ENCODE measurements at regions not wholly inside any gene's neighbourhood (a gene's known extent, or its start where the extent isn't known, plus 50 kb on each side); places are given as distances from the start of the nearest gene placed in this dataset.

DNA sequence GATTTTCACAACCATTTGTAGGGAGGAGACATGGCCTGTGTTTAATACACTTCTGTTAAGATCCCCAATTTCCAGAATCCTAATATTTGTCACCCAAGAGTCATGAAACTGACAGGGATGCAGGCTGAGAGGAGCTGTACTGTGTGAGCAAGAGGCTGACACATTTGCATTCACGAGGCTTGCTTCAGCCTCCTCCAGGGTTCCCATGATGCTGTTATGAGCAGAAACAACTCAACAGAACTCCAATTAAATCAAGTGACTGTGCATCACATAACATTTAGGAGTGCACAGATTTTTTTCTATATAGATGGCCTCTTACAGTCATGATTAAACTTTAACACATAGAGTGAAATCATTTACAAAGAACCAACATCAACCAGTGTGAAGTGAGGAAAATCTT lies 292.3 kb upstream of the STT3B start:
- Mint-ChIP-seq H3K4me1 (ENCODE audit: low read depth) (peaks cover 18% of the 10 kb centered on the region), H3K27me3 (ENCODE audit: insufficient read depth) (no peaks in the 10 kb centered on the region; the same call in 1 of the 2 replicates), H3K27ac (no peak overlapping the region), H3K9me3 (no peaks in the 10 kb centered on the region), H3K36me3 (ENCODE audit: low read depth) (no peaks in the 10 kb centered on the region), H3K4me3 (no peak overlapping the region)
- TF ChIP-seq, protein P1, sequence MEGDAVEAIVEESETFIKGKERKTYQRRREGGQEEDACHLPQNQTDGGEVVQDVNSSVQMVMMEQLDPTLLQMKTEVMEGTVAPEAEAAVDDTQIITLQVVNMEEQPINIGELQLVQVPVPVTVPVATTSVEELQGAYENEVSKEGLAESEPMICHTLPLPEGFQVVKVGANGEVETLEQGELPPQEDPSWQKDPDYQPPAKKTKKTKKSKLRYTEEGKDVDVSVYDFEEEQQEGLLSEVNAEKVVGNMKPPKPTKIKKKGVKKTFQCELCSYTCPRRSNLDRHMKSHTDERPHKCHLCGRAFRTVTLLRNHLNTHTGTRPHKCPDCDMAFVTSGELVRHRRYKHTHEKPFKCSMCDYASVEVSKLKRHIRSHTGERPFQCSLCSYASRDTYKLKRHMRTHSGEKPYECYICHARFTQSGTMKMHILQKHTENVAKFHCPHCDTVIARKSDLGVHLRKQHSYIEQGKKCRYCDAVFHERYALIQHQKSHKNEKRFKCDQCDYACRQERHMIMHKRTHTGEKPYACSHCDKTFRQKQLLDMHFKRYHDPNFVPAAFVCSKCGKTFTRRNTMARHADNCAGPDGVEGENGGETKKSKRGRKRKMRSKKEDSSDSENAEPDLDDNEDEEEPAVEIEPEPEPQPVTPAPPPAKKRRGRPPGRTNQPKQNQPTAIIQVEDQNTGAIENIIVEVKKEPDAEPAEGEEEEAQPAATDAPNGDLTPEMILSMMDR (IDR thresholded peaks at IDR 0.05): no peak
- peak; percentile 21 for DNase-seq

DNA sequence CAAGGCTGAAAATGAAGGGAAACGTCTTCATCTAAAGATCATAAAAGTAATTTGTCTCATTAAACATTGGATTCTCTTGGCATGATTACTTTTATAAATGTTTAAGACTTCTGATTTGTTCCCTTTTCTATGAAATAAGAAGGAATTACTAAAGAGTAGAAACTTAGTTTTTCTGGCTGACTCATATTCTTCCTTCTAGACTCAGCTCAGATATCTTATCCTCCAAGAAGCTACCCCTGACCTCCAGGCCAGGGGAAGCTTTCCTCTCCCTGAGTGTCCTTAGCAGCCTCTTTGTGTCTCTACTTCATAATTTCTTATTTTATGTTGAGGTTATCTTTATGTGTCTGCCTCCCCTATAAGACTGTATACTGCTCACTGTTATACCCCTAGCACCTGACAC lies 291.9 kb upstream of the STT3B start:
- Mint-ChIP-seq H3K36me3 (ENCODE audit: low read depth) (no peaks in the 10 kb centered on the region), H3K27ac (no peak overlapping the region), H3K4me1 (ENCODE audit: low read depth) (peaks cover 17% of the 10 kb centered on the region), H3K4me3 (no peak overlapping the region), H3K9me3 (no peaks in the 10 kb centered on the region), H3K27me3 (ENCODE audit: insufficient read depth) (no peaks in the 10 kb centered on the region; the same call in 1 of the 2 replicates)
- TF ChIP-seq, protein P1 (IDR thresholded peaks at IDR 0.05): no peak
- DNase-seq: no peak

DNA sequence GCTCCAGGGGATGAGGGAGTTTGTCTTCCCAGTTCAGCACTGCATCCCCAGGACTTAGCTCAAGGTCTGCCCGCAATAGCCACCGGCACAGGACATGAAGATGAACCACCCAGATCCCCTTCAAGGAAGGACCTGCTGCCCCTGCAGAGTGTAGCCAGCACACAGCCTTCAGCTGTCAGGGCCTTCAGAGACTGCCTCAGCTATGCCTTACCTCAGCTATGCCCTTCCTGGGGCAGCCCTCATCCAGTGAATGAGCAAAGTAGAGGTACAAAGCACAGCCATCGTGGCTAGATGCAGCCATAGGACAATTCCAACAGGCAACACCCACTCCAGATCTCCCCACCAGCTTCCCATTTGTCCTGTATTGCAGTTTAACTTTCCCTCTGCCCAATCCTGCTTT lies 291.2 kb upstream of the STT3B start:
- H3K36me3 Mint-ChIP-seq (ENCODE audit: low read depth): no peaks in the 10 kb centered on the region
- no peak for DNase-seq
- H3K4me3 Mint-ChIP-seq: no peak overlapping the region
- H3K27me3 Mint-ChIP-seq (ENCODE audit: insufficient read depth): no peaks in the 10 kb centered on the region; the same call in 1 of the 2 replicates
- H3K4me1 Mint-ChIP-seq (ENCODE audit: low read depth): peaks cover 17% of the 10 kb centered on the region
- H3K9me3 Mint-ChIP-seq: no peaks in the 10 kb centered on the region
- no peak overlapping the region for H3K27ac Mint-ChIP-seq
- TF ChIP-seq, protein P1 (IDR thresholded peaks at IDR 0.05): no peak

DNA sequence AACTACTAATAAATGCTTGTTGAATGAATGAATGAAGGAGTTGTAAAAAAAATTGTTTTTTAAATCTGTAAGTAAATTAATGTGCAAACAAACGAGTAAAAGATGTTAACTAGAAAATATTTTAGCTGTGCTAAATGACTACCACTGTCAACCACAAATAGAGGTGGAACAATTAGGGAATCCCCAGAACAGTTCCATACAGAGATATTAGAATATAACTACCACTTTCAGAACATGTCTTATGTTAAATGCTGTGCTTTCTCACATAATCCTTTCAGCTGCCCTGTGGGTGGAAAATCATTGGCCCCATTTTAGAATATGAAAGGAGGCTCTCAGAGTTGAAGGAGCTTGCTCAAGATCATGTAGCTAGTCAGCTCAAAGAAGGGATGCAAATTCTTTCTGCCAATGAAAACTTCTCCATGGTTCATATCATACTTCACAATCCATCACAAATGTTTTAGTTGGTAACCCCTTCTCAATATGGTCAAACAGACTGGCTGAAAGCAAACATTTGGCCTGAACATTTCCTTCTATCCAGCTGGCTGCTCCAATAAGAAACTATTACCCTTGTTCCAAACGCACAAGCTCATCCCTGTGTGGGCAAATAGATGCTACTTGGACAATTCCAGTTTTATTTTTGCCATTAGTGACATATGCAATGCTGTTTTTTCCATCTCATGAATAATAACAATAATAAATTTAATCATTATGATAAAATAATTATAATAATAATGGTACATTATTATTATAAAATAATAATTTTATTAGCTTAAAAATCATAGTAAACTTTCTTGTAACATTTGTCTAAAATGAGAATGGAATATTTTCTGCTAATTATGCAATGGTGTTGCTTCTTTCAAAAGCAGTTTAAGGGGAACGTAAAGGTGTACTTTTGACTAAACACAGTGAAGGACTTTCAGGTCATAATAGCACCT lies 290.4 kb upstream of the STT3B start:
- TF ChIP-seq, protein P1 (IDR thresholded peaks at IDR 0.05): no peak
- Mint-ChIP-seq H3K9me3 (no peaks in the 10 kb centered on the region), H3K27ac (no peak overlapping the region), H3K4me1 (ENCODE audit: low read depth) (peaks cover 17% of the 10 kb centered on the region), H3K27me3 (ENCODE audit: insufficient read depth) (no peaks in the 10 kb centered on the region; the same call in 1 of the 2 replicates), H3K36me3 (ENCODE audit: low read depth) (no peaks in the 10 kb centered on the region), H3K4me3 (no peak overlapping the region)
- DNase-seq: no peak

DNA sequence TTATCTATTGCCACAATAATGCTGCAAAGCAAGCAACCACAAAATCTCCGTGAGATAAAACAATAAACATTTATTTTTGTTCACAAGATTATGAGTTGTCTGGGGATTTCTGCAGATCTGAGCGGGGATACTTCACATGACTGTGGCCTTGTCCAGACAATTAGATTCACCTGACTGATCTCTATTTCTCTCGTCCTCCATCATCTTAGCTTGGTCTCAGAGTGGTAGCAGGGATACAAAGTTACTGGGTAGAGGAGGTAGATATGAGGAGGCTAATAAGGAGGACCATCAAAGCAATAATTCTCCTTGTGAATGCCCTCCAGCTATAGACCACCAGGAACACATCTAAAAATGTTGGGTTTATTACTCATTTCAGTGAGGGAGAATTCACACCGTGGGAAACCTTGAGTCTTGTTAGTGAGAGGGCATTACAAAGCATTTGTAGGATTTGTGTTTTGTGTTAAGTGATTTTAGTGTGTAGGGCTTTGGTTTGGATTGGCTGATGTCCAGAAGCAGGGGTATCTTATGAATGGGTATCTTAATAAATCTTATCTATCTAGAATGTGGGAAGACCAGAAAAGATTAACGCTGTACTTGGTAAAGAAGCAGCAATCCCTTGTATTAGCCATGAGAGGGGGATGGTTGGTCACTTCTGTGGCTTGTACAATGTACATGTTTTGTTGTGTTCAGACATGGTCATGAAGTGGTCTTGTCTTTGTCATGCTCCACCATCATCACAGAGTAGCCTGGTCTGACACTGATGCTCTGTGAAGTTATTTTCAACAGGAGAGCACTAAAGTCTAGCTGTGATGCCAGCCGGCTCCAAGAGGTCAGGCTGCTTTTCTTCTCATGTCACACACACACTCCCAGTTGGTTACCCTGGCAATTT lies 287.6 kb upstream of the STT3B start:
- H3K36me3 Mint-ChIP-seq (ENCODE audit: low read depth): no peaks in the 10 kb centered on the region
- H3K27ac Mint-ChIP-seq: no peak overlapping the region
- no peak for DNase-seq
- H3K4me1 Mint-ChIP-seq (ENCODE audit: low read depth): peaks cover 19% of the 10 kb centered on the region
- no peaks in the 10 kb centered on the region; the same call in 1 of the 2 replicates for H3K27me3 Mint-ChIP-seq (ENCODE audit: insufficient read depth)
- H3K9me3 Mint-ChIP-seq: no peaks in the 10 kb centered on the region
- TF ChIP-seq, protein P1 (IDR thresholded peaks at IDR 0.05): no peak
- no peak overlapping the region for H3K4me3 Mint-ChIP-seq
